Glutamatergic neuron (in vitro differentiated cells): ENCODE measurements at regions not wholly inside any gene's neighbourhood (a gene's known extent, or its start where the extent isn't known, plus 50 kb on each side); places are given as distances from the start of the nearest gene placed in this dataset.
"Not testable (repeated sequence)": the region's sequence is repeated elsewhere in the genome, so short reads cannot be mapped to it uniquely, and the experiment has no call there.

Experiments
- DNase-seq: peaks from one replicate; pipeline ENCODE4 v3.0.0; 2022
- H3K27ac Mint-ChIP-seq: one replicate; pipeline ENCODE4 v1.8.0; 2020; ENCODE audit warnings: mild to moderate bottlenecking, mixed read lengths, inconsistent platforms; ENCODE audit not compliant: unreplicated experiment
- H3K27me3 Mint-ChIP-seq: one replicate; pipeline ENCODE4 v1.8.0; 2020; ENCODE audit warnings: mild to moderate bottlenecking, moderate library complexity, mixed read lengths, inconsistent platforms; ENCODE audit not compliant: unreplicated experiment
- H3K36me3 Mint-ChIP-seq: one replicate; pipeline ENCODE4 v1.8.0; 2020; ENCODE audit warnings: mild to moderate bottlenecking, mixed read lengths, inconsistent platforms; ENCODE audit not compliant: unreplicated experiment
- H3K4me1 Mint-ChIP-seq: one replicate; pipeline ENCODE4 v1.8.0; 2020; ENCODE audit warnings: mild to moderate bottlenecking, low read depth, mixed read lengths, inconsistent platforms; ENCODE audit not compliant: unreplicated experiment
- H3K4me3 Mint-ChIP-seq: one replicate; pipeline ENCODE4 v1.8.0; 2020; ENCODE audit warnings: mild to moderate bottlenecking, mixed read lengths, inconsistent platforms; ENCODE audit not compliant: unreplicated experiment
- H3K9me3 Mint-ChIP-seq: one replicate; pipeline ENCODE4 v1.8.0; 2020; ENCODE audit warnings: mild to moderate bottlenecking, moderate library complexity, mixed read lengths, inconsistent platforms; ENCODE audit not compliant: unreplicated experiment
- TF ChIP-seq, protein P1 (sequence below): fragments of 200-600 bp; sonication (generic); IDR thresholded peaks from one replicate; pipeline ENCODE4 v1.5.0; 2021; ENCODE audit not compliant: partially characterized antibody, unreplicated experiment

DNA sequence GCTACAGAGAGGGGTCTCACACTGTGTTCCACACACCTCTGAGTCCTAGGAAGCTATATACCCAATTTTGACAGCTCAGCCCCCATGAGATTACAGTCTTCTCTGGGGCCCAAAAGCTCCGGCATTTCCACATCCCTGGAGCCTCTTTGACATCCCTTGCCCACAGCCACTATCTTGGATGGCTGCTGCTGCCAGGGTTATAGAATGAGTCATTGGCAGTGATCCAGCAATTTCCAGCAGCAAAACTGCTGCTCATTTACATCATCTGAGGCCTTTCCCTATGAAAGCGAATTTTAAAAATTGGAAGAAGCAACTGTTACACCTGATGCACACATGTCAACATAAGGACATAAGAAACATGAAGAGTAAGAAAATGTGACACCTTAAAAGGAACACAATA is 590.7 kb downstream of the MEI4 start:
- peaks cover 6% of the 10 kb centered on the region for H3K9me3 Mint-ChIP-seq
- no peak for DNase-seq
- H3K4me1 Mint-ChIP-seq: peaks cover 2% of the 10 kb centered on the region
- H3K4me3 Mint-ChIP-seq: no peak overlapping the region
- TF ChIP-seq, protein P1, sequence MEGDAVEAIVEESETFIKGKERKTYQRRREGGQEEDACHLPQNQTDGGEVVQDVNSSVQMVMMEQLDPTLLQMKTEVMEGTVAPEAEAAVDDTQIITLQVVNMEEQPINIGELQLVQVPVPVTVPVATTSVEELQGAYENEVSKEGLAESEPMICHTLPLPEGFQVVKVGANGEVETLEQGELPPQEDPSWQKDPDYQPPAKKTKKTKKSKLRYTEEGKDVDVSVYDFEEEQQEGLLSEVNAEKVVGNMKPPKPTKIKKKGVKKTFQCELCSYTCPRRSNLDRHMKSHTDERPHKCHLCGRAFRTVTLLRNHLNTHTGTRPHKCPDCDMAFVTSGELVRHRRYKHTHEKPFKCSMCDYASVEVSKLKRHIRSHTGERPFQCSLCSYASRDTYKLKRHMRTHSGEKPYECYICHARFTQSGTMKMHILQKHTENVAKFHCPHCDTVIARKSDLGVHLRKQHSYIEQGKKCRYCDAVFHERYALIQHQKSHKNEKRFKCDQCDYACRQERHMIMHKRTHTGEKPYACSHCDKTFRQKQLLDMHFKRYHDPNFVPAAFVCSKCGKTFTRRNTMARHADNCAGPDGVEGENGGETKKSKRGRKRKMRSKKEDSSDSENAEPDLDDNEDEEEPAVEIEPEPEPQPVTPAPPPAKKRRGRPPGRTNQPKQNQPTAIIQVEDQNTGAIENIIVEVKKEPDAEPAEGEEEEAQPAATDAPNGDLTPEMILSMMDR: no peak
- peaks cover 13% of the 10 kb centered on the region for H3K36me3 Mint-ChIP-seq
- no peaks in the 10 kb centered on the region for H3K27me3 Mint-ChIP-seq
- no peak overlapping the region for H3K27ac Mint-ChIP-seq

DNA sequence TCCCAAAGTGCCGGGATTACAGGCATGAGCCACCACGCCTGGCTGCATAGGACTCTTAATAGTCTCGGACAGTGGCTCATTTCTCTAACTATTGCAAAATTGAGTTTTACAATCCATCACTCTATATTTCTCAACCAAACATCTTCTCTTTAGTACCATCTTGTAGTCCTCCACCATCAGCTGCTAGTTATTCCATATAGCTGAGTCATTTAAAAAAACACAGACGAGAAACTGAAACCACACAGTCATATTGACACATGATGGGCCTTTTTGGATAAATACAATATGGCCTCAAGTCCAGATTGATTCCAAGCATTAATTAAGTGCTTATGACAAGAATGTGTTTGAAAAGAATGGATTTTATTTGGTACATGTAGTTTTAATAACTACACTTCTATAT is 599.1 kb downstream of the MEI4 start:
- TF ChIP-seq, protein P1: no peak
- no peak overlapping the region for H3K27ac Mint-ChIP-seq
- no peaks in the 10 kb centered on the region for H3K4me1 Mint-ChIP-seq
- DNase-seq: no peak
- no peak overlapping the region for H3K4me3 Mint-ChIP-seq
- no peaks in the 10 kb centered on the region for H3K27me3 Mint-ChIP-seq
- no peaks in the 10 kb centered on the region for H3K36me3 Mint-ChIP-seq
- no peaks in the 10 kb centered on the region for H3K9me3 Mint-ChIP-seq

DNA sequence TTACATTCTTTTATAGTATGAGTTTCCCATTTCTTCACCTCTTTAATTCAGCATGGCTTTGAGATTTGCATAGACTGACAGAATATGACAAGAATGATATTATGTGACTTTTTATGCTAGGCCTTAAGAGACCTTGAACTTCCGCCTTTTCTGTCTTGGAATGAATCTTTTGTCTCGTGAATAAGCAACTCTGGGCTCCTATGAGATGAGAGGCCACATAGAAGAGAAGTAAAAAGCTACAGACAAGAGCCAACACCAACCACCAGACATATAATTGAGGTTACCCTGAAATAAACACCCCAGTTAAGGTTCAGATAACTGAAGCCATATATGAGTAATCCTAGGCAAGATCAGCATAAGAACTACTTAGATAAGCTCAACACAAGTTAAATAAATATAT is 600.8 kb downstream of the MEI4 start:
- Mint-ChIP-seq H3K9me3 (no peaks in the 10 kb centered on the region), H3K4me1 (no peaks in the 10 kb centered on the region), H3K36me3 (no peaks in the 10 kb centered on the region), H3K4me3 (no peak overlapping the region), H3K27me3 (no peaks in the 10 kb centered on the region), H3K27ac (no peak overlapping the region)
- TF ChIP-seq, protein P1: no peak
- DNase-seq: no peak

DNA sequence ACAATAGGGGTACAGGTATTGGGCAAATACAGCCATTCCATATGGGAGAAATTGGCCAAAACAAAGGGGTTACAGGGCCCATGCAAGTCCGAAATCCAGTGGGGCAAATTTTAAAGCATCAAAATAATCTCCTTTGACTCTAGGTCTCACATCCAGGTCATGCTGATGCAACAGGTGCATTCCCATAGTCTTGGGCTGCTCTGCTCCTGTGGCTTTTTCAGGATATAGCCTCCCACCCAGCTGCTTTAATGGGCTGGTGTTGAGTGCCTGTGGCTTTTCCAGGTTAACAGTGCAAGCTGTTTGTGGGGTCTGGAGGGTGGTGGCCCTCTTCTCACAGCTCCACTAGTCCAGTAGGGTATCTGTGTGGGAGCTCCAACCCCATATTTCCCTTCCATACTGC is 607.1 kb downstream of the MEI4 start:
- Mint-ChIP-seq H3K4me3 (no peak overlapping the region), H3K4me1 (no peaks in the 10 kb centered on the region), H3K9me3 (peaks cover 3% of the 10 kb centered on the region), H3K27me3 (no peaks in the 10 kb centered on the region), H3K36me3 (no peaks in the 10 kb centered on the region), H3K27ac (no peak overlapping the region)
- TF ChIP-seq, protein P1: no peak
- DNase-seq: no peak

DNA sequence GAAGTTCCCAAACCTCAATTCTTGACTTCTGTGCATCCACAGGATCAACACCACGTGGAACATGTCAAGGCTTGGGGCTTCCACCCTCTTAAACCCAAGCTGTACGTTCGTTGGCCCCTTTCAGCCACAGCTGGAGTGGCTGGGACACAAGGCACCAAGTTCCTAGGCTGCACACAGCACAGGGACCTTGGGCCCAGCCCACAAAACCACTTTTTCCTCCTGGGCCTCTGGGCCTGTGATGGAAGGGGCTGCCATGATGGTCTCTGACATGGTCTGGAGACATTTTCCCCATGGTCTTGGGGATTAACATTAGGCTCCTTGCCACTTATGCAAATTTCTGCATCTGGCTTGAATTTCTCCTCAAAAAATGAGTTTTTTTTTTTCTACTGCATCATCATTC is 606.9 kb upstream of the IRAK1BP1 start:
- H3K27ac Mint-ChIP-seq, DNase-seq, H3K27me3 Mint-ChIP-seq, H3K9me3 Mint-ChIP-seq, H3K36me3 Mint-ChIP-seq, H3K4me1 Mint-ChIP-seq, H3K4me3 Mint-ChIP-seq: not testable (repeated sequence)
